OCI-LY7 (cell line): ENCODE measurements at regions not wholly inside any gene's neighbourhood (a gene's known extent, or its start where the extent isn't known, plus 50 kb on each side); places are given as distances from the start of the nearest gene placed in this dataset.

Experiments
- BruUV-seq: library from RNA; stranded (reverse); fragments of 400-500 nt; replicated peaks from 2 replicates; lab custom pipeline; 2021; lab: Mats Ljungman, UMichigan
- CTCF ChIA-PET: fragments of 300-600 bp; sonication (Branson Sonifier 250); formaldehyde crosslinking; loops from one replicate; lab custom pipeline; 2022; ENCODE audit warnings: antibody characterized with exemption; ENCODE audit not compliant: unreplicated experiment; lab: Charles Lee
- POLR2A ChIA-PET: fragments of 300-600 bp; sonication (Branson Sonifier 250); formaldehyde crosslinking; loops from one replicate; lab custom pipeline; 2022; ENCODE audit warnings: antibody characterized with exemption; lab: Charles Lee
- DNase-seq: peaks from one replicate; pipeline ENCODE4 v3.0.0-alpha.2; 2015; ENCODE audit warnings: low spot score
- H2AFZ ChIP-seq: fragments of 200-600 bp; sonication (generic), shearing (Covaris generic); 2 replicates; pipeline ENCODE4 v1.6.1; 2014; ENCODE audit warnings: mild to moderate bottlenecking, antibody characterized with exemption, low read length, moderate library complexity
- H3K27ac ChIP-seq: fragments of 200-600 bp; sonication (generic); 2 replicates; pipeline ENCODE4 v1.5.1; 2014; ENCODE audit warnings: mixed run types, low read depth, mild to moderate bottlenecking, moderate library complexity, low read length, inconsistent platforms; ENCODE audit not compliant: poor library complexity, severe bottlenecking
- H3K36me3 ChIP-seq: fragments of 200-600 bp; sonication (generic); 2 replicates; pipeline ENCODE4 v1.6.1; 2014; ENCODE audit warnings: mild to moderate bottlenecking, antibody characterized with exemption, low read length, moderate library complexity, mixed read lengths; ENCODE audit not compliant: insufficient read depth
- H3K4me1 ChIP-seq: fragments of 200-600 bp; sonication (generic); 2 replicates; pipeline ENCODE4 v1.5.1; 2014; ENCODE audit warnings: mild to moderate bottlenecking, low read length; ENCODE audit not compliant: insufficient read depth, poor library complexity, severe bottlenecking
- H3K4me2 ChIP-seq: fragments of 200-600 bp; sonication (generic); 2 replicates; pipeline ENCODE4 v1.6.1; 2014; ENCODE audit warnings: mild to moderate bottlenecking, low read length
- H3K4me3 ChIP-seq: fragments of 200-600 bp; sonication (generic); 2 replicates; pipeline ENCODE4 v1.5.1; 2014; ENCODE audit warnings: mild to moderate bottlenecking, low read depth, low read length; ENCODE audit not compliant: poor library complexity, severe bottlenecking
- H3K79me2 ChIP-seq: fragments of 200-600 bp; sonication (generic); 2 replicates; pipeline ENCODE4 v1.6.1; 2016; ENCODE audit warnings: low read depth, mild to moderate bottlenecking, low read length, moderate library complexity, mixed read lengths; ENCODE audit not compliant: insufficient read depth
- H3K9me2 ChIP-seq: fragments of 200-600 bp; sonication (generic); 2 replicates; pipeline ENCODE4 v1.6.1; 2016; ENCODE audit warnings: mild to moderate bottlenecking, low read length, mixed read lengths; ENCODE audit not compliant: insufficient read depth
- H3K9me3 ChIP-seq: fragments of 200-600 bp; sonication (generic); 2 replicates; pipeline ENCODE4 v1.6.1; 2014; ENCODE audit warnings: mild to moderate bottlenecking, mixed run types, low read length, mixed read lengths
- H4K20me1 ChIP-seq: fragments of 200-600 bp; sonication (generic); 2 replicates; pipeline ENCODE4 v1.6.1; 2014; ENCODE audit warnings: mild to moderate bottlenecking, antibody characterized with exemption, low read length, moderate library complexity, mixed read lengths; ENCODE audit not compliant: insufficient read depth
- EZH2phosphoT487 ChIP-seq: fragments of 200-600 bp; sonication (generic); IDR thresholded peaks from 2 replicates; pipeline ENCODE4 v1.6.1; 2018; ENCODE audit warnings: low read depth, borderline replicate concordance, mild to moderate bottlenecking, mixed run types, antibody characterized with exemption, low read length, moderate library complexity, mixed read lengths
- intact Hi-C: fragments of 100-400 bp; cut with micrococcal nuclease; formaldehyde crosslinking; loops from one replicate; pipeline ENCODE4 v1.10.0; 2022; ENCODE audit not compliant: unreplicated experiment
- TF ChIP-seq, protein P1 (sequence below): fragments of 200-600 bp; sonication (generic); conservative IDR thresholded peaks from 2 replicates; pipeline ENCODE4 v1.5.1; 2014; ENCODE audit warnings: mild to moderate bottlenecking, antibody characterized with exemption, low read length, moderate library complexity, mixed read lengths

DNA sequence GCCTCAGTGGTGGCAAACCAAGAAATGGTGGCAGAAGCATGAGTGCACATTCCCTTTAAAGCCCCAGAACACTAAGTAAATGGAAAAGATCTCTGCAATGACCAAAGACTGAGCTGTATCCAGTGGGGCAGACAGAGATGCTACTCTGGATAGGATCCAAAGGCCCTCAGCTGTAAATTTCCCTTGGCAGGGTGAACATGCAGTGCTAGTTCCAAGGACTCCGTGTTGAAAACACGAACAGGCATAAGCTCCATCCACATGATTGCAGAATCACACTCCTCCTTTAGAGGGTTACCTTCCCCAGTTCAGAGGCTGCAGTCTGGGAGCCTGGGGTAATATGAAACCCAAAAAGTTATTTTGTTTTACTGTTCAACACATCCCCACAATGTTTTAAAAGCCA lies 98.6 kb upstream of the KLF7 start:
- Histone ChIP-seq H3K9me3 (no peaks in the 10 kb centered on the region), H3K79me2 (no peaks in the 10 kb centered on the region), H2AFZ (no peak overlapping the region), H3K36me3 (no peaks in the 10 kb centered on the region), H3K27ac (no peak overlapping the region), H3K4me2 (no peak overlapping the region), H3K4me1 (no peaks in the 10 kb centered on the region), H4K20me1 (no peaks in the 10 kb centered on the region), H3K4me3 (no peak overlapping the region), H3K9me2 (no peaks in the 10 kb centered on the region)
- intact Hi-C loops, result no loop called here
- TF ChIP-seq, protein P1, sequence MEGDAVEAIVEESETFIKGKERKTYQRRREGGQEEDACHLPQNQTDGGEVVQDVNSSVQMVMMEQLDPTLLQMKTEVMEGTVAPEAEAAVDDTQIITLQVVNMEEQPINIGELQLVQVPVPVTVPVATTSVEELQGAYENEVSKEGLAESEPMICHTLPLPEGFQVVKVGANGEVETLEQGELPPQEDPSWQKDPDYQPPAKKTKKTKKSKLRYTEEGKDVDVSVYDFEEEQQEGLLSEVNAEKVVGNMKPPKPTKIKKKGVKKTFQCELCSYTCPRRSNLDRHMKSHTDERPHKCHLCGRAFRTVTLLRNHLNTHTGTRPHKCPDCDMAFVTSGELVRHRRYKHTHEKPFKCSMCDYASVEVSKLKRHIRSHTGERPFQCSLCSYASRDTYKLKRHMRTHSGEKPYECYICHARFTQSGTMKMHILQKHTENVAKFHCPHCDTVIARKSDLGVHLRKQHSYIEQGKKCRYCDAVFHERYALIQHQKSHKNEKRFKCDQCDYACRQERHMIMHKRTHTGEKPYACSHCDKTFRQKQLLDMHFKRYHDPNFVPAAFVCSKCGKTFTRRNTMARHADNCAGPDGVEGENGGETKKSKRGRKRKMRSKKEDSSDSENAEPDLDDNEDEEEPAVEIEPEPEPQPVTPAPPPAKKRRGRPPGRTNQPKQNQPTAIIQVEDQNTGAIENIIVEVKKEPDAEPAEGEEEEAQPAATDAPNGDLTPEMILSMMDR, result no peak
- ChIA-PET POLR2A (no interaction called here), CTCF (no interaction called here)
- BruUV-seq, result no TSS peak
- DNase-seq, result no peak

DNA sequence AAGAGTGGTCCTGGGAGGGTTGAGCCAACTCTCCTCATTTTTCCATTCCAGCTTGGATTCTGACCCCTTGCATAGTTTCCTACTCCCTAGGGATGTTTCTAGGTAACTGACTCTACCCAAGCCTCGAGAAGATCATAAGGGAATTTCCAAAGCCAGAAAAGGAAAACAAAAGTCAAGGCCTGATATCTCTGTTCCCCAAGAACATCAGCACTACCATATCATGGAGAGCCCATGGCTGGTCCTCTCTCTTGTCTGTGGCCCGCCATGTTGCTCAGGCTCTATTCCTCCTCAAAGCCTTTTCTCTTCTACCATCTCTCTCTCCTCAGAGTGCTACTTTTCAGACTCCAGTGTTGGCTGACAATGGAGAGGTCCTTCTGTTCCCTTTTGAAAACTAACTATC lies 99.6 kb upstream of the KLF7 start:
- H3K4me1 ChIP-seq, result no peaks in the 10 kb centered on the region
- H3K79me2 ChIP-seq, result no peaks in the 10 kb centered on the region
- H3K27ac ChIP-seq, result no peak overlapping the region
- intact Hi-C loops, result no loop called here
- BruUV-seq, result no TSS peak
- no peaks in the 10 kb centered on the region for H3K36me3 ChIP-seq
- no peak overlapping the region for H3K4me3 ChIP-seq
- no peak overlapping the region for H3K4me2 ChIP-seq
- POLR2A ChIA-PET, result interaction anchor here (0.5 to 0.6 kb wide), 2 partner anchors 42 to 920 kb away, joined by 3 to 5 read pairs; no protein-coding TSS in a partner anchor
- no peak overlapping the region for H2AFZ ChIP-seq
- H3K9me2 ChIP-seq, result no peaks in the 10 kb centered on the region
- CTCF ChIA-PET, result interaction anchor here (0.5 kb wide), 1 partner anchor 14 kb away, joined by 4 read pairs; no protein-coding TSS in a partner anchor
- no peaks in the 10 kb centered on the region for H4K20me1 ChIP-seq
- DNase-seq, result no peak
- no peaks in the 10 kb centered on the region for H3K9me3 ChIP-seq
- TF ChIP-seq, protein P1, result no peak
- no peak for TF ChIP-seq EZH2phosphoT487

DNA sequence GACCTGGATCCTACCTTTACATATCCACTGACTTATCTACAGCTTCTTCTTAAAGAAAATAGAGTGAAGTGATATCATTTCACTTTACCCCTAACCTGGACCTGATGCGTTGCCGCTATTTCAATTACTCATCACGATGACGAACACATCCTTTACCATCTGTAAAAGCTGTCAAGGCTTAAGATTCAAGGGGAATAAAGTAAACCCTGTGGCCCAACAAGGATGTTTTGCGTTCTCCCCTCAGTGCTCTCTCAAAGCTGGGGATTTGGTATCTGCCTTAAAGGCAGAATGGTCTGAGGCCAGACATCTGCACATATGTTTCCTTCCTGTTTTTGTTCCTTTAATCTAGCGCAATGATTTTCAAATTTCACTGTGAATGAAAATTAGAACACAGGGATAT lies 100.1 kb upstream of the KLF7 start:
- Histone ChIP-seq H4K20me1 (no peaks in the 10 kb centered on the region), H3K4me3 (no peak overlapping the region), H3K36me3 (no peaks in the 10 kb centered on the region), H3K79me2 (no peaks in the 10 kb centered on the region), H3K9me3 (no peaks in the 10 kb centered on the region), H3K27ac (no peak overlapping the region), H2AFZ (no peak overlapping the region), H3K4me1 (no peaks in the 10 kb centered on the region), H3K9me2 (no peaks in the 10 kb centered on the region), H3K4me2 (no peak overlapping the region)
- no peak for DNase-seq
- intact Hi-C loops, result no loop called here
- no TSS peak for BruUV-seq
- POLR2A ChIA-PET, result interaction anchor here (0.7 kb wide), 2 partner anchors 91 to 647 kb away, joined by 4 read pairs; no protein-coding TSS in a partner anchor
- TF ChIP-seq, protein P1, result no peak
- CTCF ChIA-PET, result no interaction called here
